IMR-90 (cell line): ENCODE measurements at regions not wholly inside any gene's neighbourhood (a gene's known extent, or its start where the extent isn't known, plus 50 kb on each side); places are given as distances from the start of the nearest gene placed in this dataset.

Source experiments
- ATAC-seq: fragments of 200-7000 bp; cut with Tn5 transposase; 2 replicates; pipeline ENCODE4 v1.9.1; 2020; ENCODE audit warnings: low read depth, mild to moderate bottlenecking, moderate library complexity
- BruUV-seq: library from RNA; stranded (reverse); fragments of 400-500 nt; replicated peaks from 2 replicates; lab custom pipeline; 2021; lab: Mats Ljungman, UMichigan
- CTCF ChIA-PET: fragments of 300-600 bp; formaldehyde crosslinking; extraction: SDS; loops from one replicate; lab custom pipeline; 2021; ENCODE audit warnings: antibody characterized with exemption; lab: Yijun Ruan, JAX
- POLR2A ChIA-PET: fragments of 300-600 bp; sonication (Branson Sonifier 250); formaldehyde crosslinking; loops from one replicate; lab custom pipeline; 2022; ENCODE audit warnings: antibody characterized with exemption; ENCODE audit not compliant: unreplicated experiment; lab: Charles Lee
- DNase-seq: peaks from one replicate; pipeline ENCODE4 v3.0.0; 2013
- H2AFZ ChIP-seq: replicated peaks from 2 replicates; pipeline ENCODE3; 2013; ENCODE audit warnings: low read length, mild to moderate bottlenecking; ENCODE audit not compliant: poor library complexity
- H2AK5ac ChIP-seq: 2 replicates; pipeline ENCODE4 v1.6.1; 2013; ENCODE audit warnings: low read depth, low read length, inconsistent platforms
- H2AK9ac ChIP-seq: replicated peaks from 2 replicates; pipeline ENCODE3; 2013; ENCODE audit warnings: mild to moderate bottlenecking, low read depth, low read length, moderate library complexity; ENCODE audit not compliant: poor library complexity
- H2BK120ac ChIP-seq: 2 replicates; pipeline ENCODE4 v1.6.1; 2013; ENCODE audit warnings: low read depth, low read length, inconsistent platforms
- H2BK15ac ChIP-seq: 3 replicates; pipeline ENCODE4 v1.6.1; 2013; ENCODE audit warnings: low read depth, low read length, inconsistent platforms
- H2BK20ac ChIP-seq: 2 replicates; pipeline ENCODE4 v1.6.1; 2013; ENCODE audit warnings: low read depth, mild to moderate bottlenecking, inconsistent platforms, low read length, moderate library complexity
- H2BK5ac ChIP-seq: 2 replicates; pipeline ENCODE4 v1.6.1; 2013; ENCODE audit warnings: mild to moderate bottlenecking, low read depth, low read length, inconsistent platforms; ENCODE audit not compliant: poor library complexity, severe bottlenecking
- H3K14ac ChIP-seq: replicated peaks from 2 replicates; pipeline ENCODE4 v1.6.1; 2013; ENCODE audit warnings: low read depth, low read length, inconsistent platforms
- H3K18ac ChIP-seq: 2 replicates; pipeline ENCODE4 v1.6.1; 2013; ENCODE audit warnings: low read depth, low read length, control low read depth
- H3K23ac ChIP-seq: 2 replicates; pipeline ENCODE4 v1.6.1; 2013; ENCODE audit warnings: low read depth, low read length, inconsistent platforms
- H3K27ac ChIP-seq: 2 replicates; pipeline ENCODE4 v1.5.1; 2013; ENCODE audit warnings: mild to moderate bottlenecking, control low read depth, low read length; ENCODE audit not compliant: insufficient read depth
- H3K27me3 ChIP-seq: 2 replicates; pipeline ENCODE4 v1.6.1; 2013; ENCODE audit warnings: low read length; ENCODE audit not compliant: control insufficient read depth, insufficient read depth
- H3K36me3 ChIP-seq: 2 replicates; pipeline ENCODE4 v1.6.1; 2013; ENCODE audit warnings: low read length, mixed read lengths; ENCODE audit not compliant: control insufficient read depth, insufficient read depth
- H3K4ac ChIP-seq: 2 replicates; pipeline ENCODE4 v1.6.1; 2013; ENCODE audit warnings: low read depth, low read length, inconsistent platforms
- H3K4me1 ChIP-seq: 2 replicates; pipeline ENCODE4 v1.6.1; 2013; ENCODE audit warnings: low read length, mixed read lengths; ENCODE audit not compliant: control insufficient read depth, insufficient read depth
- H3K4me2 ChIP-seq: 2 replicates; pipeline ENCODE4 v1.6.1; 2013; ENCODE audit warnings: low read depth, mild to moderate bottlenecking, control low read depth, low read length, moderate library complexity
- H3K4me3 ChIP-seq: 2 replicates; pipeline ENCODE4 v1.5.1; 2013; ENCODE audit warnings: low read depth, mild to moderate bottlenecking, control low read depth, low read length, moderate library complexity; ENCODE audit not compliant: insufficient read depth
- H3K56ac ChIP-seq: 2 replicates; pipeline ENCODE4 v1.6.1; 2013; ENCODE audit warnings: low read length, inconsistent platforms; ENCODE audit not compliant: insufficient read depth; ENCODE audit errors: extremely low read depth
- H3K79me1 ChIP-seq, 2 experiments: 2 replicates each; pipeline ENCODE4 v1.6.1; 2013; ENCODE audit warnings: low read length in 2 of 2, inconsistent platforms in 1 of 2, low read depth in 1 of 2
- H3K9ac ChIP-seq: 2 replicates; pipeline ENCODE4 v1.6.1; 2013; ENCODE audit warnings: low read depth, low read length, control low read depth
- H3K9me1 ChIP-seq: 2 replicates; pipeline ENCODE4 v1.6.1; 2013; ENCODE audit warnings: low read length, inconsistent platforms; ENCODE audit not compliant: insufficient read depth
- H3K9me3 ChIP-seq: 2 replicates; pipeline ENCODE4 v1.6.1; 2013; ENCODE audit warnings: low read length; ENCODE audit not compliant: control insufficient read depth, insufficient read depth
- H4K20me1 ChIP-seq: 2 replicates; pipeline ENCODE4 v1.6.1; 2013; ENCODE audit warnings: low read length, inconsistent platforms; ENCODE audit not compliant: insufficient read depth
- H4K5ac ChIP-seq: 2 replicates; pipeline ENCODE4 v1.6.1; 2013; ENCODE audit warnings: mild to moderate bottlenecking, low read depth, low read length, control low read depth
- H4K8ac ChIP-seq, 2 experiments: 2 replicates each; pipeline ENCODE4 v1.6.1; 2013; ENCODE audit warnings: low read depth in 2 of 2, low read length in 2 of 2, control low read depth in 1 of 2, inconsistent platforms in 1 of 2
- H4K91ac ChIP-seq: 2 replicates; pipeline ENCODE4 v1.6.1; 2013; ENCODE audit warnings: low read depth, low read length, inconsistent platforms; ENCODE audit not compliant: insufficient read depth
- RFX5 ChIP-seq: IDR thresholded peaks from 2 replicates; pipeline ENCODE4 v1.8.0; 2012; ENCODE audit warnings: low read depth, mild to moderate bottlenecking, low read length, moderate library complexity
- WGBS, 2 experiments: methylation state at CpG; one replicate each; pipeline versions ENCODE4 v1.1.5 to v1.1.7; 2013; ENCODE audit warnings: missing lambda C conversion rate in 2 of 2; ENCODE audit not compliant: insufficient read length in 1 of 2; ENCODE audit errors: extremely low coverage in 2 of 2; 5-methylcytosine and 5-hydroxymethylcytosine counted together
- dilution Hi-C: fragments of 300-500 bp; cut with HindIII; formaldehyde crosslinking; loops from one replicate; pipeline ENCODE4 v1.14.3; 2018; ENCODE audit warnings: low sequenced_read_pairs; ENCODE audit not compliant: unreplicated experiment
- in situ Hi-C: fragments of 300-500 bp; cut with MboI; formaldehyde crosslinking; loops from 3 replicates; pipeline ENCODE4 v1.14.3; 2019; ENCODE audit warnings: low sequenced_read_pairs, inconsistent platforms, mixed read lengths
- intact Hi-C: fragments of 100-400 bp; cut with micrococcal nuclease; formaldehyde crosslinking; loops from 2 replicates; pipeline ENCODE4 v1.10.0; 2022
- TF ChIP-seq, protein P1 (sequence below): fragments of 150-350 bp; IDR thresholded peaks from 2 replicates; pipeline ENCODE4 v1.6.1; 2016; ENCODE audit warnings: low read depth, mild to moderate bottlenecking, low read length, moderate library complexity, borderline replicate concordance

DNA sequence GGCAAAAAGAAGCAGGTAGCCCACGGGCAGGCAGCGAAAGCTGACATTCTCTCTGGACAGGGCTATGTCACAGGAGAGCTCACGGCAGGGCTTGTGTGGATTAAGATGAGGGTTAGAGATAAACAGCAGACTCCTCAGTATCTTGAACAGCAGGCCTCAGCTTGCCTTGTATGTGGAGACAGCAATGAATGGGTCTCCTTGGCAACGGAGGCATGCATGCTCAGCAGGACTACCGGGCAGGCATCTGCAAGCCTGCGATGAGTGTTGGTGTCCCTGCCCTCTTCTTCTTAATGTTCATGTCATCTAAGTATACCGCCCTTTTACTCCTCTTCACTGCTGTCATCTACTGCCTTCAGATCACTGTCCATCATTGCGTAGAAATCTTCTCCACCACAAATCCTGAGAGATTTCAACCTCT, 81.9 kb upstream of the C1GALT1 start:
- H3K4me3 ChIP-seq = no peak overlapping the region
- no peaks in the 10 kb centered on the region for H3K79me1 ChIP-seq
- ChIA-PET CTCF (interaction anchor here (1.6 kb wide), 1 partner anchor 324 kb away, joined by 7 read pairs; no protein-coding TSS in a partner anchor), POLR2A (no interaction called here)
- TF ChIP-seq RFX5 = no peak
- TF ChIP-seq, protein P1, sequence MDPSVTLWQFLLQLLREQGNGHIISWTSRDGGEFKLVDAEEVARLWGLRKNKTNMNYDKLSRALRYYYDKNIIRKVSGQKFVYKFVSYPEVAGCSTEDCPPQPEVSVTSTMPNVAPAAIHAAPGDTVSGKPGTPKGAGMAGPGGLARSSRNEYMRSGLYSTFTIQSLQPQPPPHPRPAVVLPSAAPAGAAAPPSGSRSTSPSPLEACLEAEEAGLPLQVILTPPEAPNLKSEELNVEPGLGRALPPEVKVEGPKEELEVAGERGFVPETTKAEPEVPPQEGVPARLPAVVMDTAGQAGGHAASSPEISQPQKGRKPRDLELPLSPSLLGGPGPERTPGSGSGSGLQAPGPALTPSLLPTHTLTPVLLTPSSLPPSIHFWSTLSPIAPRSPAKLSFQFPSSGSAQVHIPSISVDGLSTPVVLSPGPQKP = no peak
- H2BK120ac ChIP-seq = no peak overlapping the region
- H3K9ac ChIP-seq = no peak overlapping the region
- H3K4me1 ChIP-seq = peaks cover 2% of the 10 kb centered on the region; the same call in 1 of the 2 replicates
- no peaks in the 10 kb centered on the region for H3K27me3 ChIP-seq
- in situ Hi-C loops = loop anchor here (5.0 to 25.0 kb wide), 3 partner anchors 324 to 1112 kb away; partner anchors contain the start of gene COL28A1
- H3K9me3 ChIP-seq = no peaks in the 10 kb centered on the region
- H3K4ac ChIP-seq = no peak overlapping the region
- H3K9me1 ChIP-seq = no peaks in the 10 kb centered on the region
- H2BK5ac ChIP-seq = no peak overlapping the region
- no peak overlapping the region for H3K23ac ChIP-seq
- no peak overlapping the region for H4K91ac ChIP-seq
- no peak overlapping the region for H3K27ac ChIP-seq
- no peak overlapping the region for H3K18ac ChIP-seq
- no TSS peak for BruUV-seq
- no peak overlapping the region for H2AK5ac ChIP-seq
- intact Hi-C loops = loop anchor here (10.0 kb wide), 1 partner anchor 184 kb away; no protein-coding TSS in a partner anchor
- peak overlapping the region; percentile 52 for H2AFZ ChIP-seq
- no peak overlapping the region for H2BK15ac ChIP-seq
- H3K14ac ChIP-seq = no peak overlapping the region
- dilution Hi-C loops = no loop called here
- no peak overlapping the region for H4K8ac ChIP-seq
- no peaks in the 10 kb centered on the region for H3K36me3 ChIP-seq
- H2AK9ac ChIP-seq = no peak overlapping the region
- no peak overlapping the region for H4K5ac ChIP-seq
- ATAC-seq (no peak), DNase-seq (no peak)
- H2BK20ac ChIP-seq = no peak overlapping the region
- H3K4me2 ChIP-seq = no peak overlapping the region
- 77% methylated on average over 5 of the region's 8 CpGs; no CpG with 5 or more reads in 1 of the 2 experiments for WGBS, 2 experiments
- H3K56ac ChIP-seq = no peak overlapping the region
- H4K20me1 ChIP-seq = no peaks in the 10 kb centered on the region
